Breast epithelium (tissue), 4 donors: ENCODE measurements at regions not wholly inside any gene's neighbourhood (a gene's known extent, or its start where the extent isn't known, plus 50 kb on each side); places are given as distances from the start of the nearest gene placed in this dataset.

Experiments
- DNase-seq, 2 donors: peaks; one replicate each; pipeline ENCODE4 v3.0.0-alpha.2; 2019; ENCODE audit warnings: low spot score in 2 of 2
- H3K27ac ChIP-seq, 2 donors: fragments of 200-600 bp; sonication (generic) in 1 of 2; one replicate each; pipeline ENCODE4 v1.5.1; 2016 to 2019; ENCODE audit warnings: mild to moderate bottlenecking in 1 of 2
- H3K27me3 ChIP-seq, 2 donors: fragments of 200-600 bp; sonication (generic) in 1 of 2; one replicate each; pipeline versions ENCODE4 v1.5.1 to v1.6.0; 2017 to 2019; ENCODE audit warnings: control low read depth in 1 of 2, mild to moderate bottlenecking in 1 of 2
- H3K36me3 ChIP-seq: fragments of 200-600 bp; one replicate; pipeline ENCODE4 v1.5.1; 2019
- H3K4me1 ChIP-seq, 2 donors: fragments of 200-600 bp; sonication (generic); one replicate each; pipeline ENCODE4 v1.5.1; 2016 to 2019; ENCODE audit warnings: control low read depth in 1 of 2
- H3K4me3 ChIP-seq, 3 donors: fragments of 200-600 bp; sonication (generic); 1 replicate in 2 of 3; 2 replicates in 1 of 3; pipeline ENCODE4 v1.5.1; 2016 to 2019; ENCODE audit warnings: mild to moderate bottlenecking in 3 of 3, moderate library complexity in 2 of 3
- H3K9me3 ChIP-seq, 2 donors: fragments of 200-600 bp; sonication (generic) in 1 of 2; one replicate each; pipeline ENCODE4 v1.5.1; 2016 to 2019; ENCODE audit warnings: control low read depth in 1 of 2
- CTCF ChIP-seq, 3 donors: fragments of 450-650 bp; IDR thresholded peaks; one replicate each; pipeline ENCODE4 v1.5.1; 2016 to 2017; ENCODE audit warnings: antibody characterized with exemption in 3 of 3, mild to moderate bottlenecking in 3 of 3, moderate library complexity in 3 of 3
- POLR2A ChIP-seq: fragments of 450-650 bp; IDR thresholded peaks from one replicate; pipeline ENCODE4 v1.6.1; 2016; ENCODE audit warnings: antibody characterized with exemption, mild to moderate bottlenecking, moderate library complexity
- POLR2AphosphoS5 ChIP-seq, 3 donors: sonication (generic); formaldehyde crosslinking; IDR thresholded peaks; one replicate each; pipeline ENCODE4 v1.6.1; 2017; ENCODE audit warnings: antibody characterized with exemption in 3 of 3
- intact Hi-C: fragments of 100-400 bp; cut with DNase I; formaldehyde crosslinking; loops from one replicate; pipeline ENCODE4 v1.15.1; 2023; ENCODE audit warnings: low total_unique reads

DNA sequence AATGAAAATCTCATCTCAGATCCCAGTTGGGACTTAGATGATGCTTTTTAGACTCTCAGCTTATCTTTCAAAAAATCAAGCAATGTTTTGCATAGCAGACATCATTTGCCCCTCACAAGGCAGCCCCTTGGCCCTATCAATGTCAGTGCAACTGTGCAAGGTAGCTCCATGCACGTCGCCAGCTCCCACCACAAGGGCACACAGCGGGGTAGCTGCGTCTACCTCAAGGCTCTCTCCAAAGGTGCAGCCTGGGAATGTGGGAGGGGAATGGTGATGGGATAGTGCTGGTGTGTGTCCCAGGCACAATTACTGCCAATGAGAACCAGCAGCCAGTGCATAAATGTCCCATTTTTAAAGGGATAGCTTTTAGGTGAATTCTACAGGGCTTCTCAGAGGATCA, 137.5 kb upstream of the SYNDIG1 start:
- H3K36me3 ChIP-seq: no peaks in the 10 kb centered on the region
- H3K27ac ChIP-seq: no peak overlapping the region
- intact Hi-C loops: no loop called here
- H3K4me1 ChIP-seq: no peaks in the 10 kb centered on the region
- H3K9me3 ChIP-seq: no peaks in the 10 kb centered on the region
- no peak for TF ChIP-seq CTCF (IDR thresholded peaks at IDR 0.05)
- no peak for TF ChIP-seq POLR2A
- no peak for TF ChIP-seq POLR2AphosphoS5 (IDR thresholded peaks at IDR 0.05)
- no peaks in the 10 kb centered on the region for H3K27me3 ChIP-seq
- no peak overlapping the region for H3K4me3 ChIP-seq
- DNase-seq: no peak

DNA sequence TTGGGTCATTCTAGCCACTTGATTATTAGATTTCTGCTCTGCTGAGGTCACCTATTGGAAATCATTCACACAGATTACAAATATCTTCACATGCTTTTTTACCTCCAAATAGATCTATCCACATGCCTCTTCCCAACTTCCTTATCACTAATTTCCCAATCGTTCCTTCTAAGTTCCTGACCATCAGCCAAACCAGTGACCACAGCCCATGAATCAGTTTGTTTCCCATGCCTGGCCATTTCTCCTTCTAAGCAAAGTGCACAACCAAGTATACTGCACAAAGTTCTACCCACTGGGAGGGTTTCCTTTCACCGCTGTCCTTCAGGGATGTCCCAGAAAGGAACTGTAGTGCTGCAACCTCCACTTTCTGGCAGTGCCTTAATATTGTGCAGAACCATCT, 140.5 kb upstream of the SYNDIG1 start:
- TF ChIP-seq POLR2A (no peak), CTCF (IDR thresholded peaks at IDR 0.05) (no peak), POLR2AphosphoS5 (IDR thresholded peaks at IDR 0.05) (no peak)
- Histone ChIP-seq H3K4me3 (no peak overlapping the region), H3K36me3 (no peaks in the 10 kb centered on the region), H3K27me3 (no peaks in the 10 kb centered on the region), H3K4me1 (no peaks in the 10 kb centered on the region), H3K27ac (no peak overlapping the region), H3K9me3 (no peaks in the 10 kb centered on the region)
- intact Hi-C loops: no loop called here
- no peak for DNase-seq

DNA sequence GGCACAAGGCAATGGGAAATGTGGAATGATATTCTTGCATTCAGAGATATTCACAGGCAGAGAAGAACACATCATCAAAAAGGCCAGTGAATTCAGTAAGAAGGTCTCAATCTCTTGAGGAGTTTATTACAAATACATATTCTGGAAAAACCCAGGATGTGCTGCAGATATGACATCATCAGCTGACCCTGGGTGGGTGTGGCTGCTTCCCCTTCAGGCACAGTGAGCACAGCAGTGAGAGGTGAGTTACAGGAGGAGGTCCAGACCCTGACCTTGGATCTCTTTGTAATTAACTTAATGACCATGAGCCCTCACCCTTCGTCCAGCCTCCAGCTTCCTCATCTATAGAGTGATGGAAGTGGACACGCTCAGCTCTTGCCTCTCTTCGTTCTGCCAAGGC, 147.5 kb upstream of the SYNDIG1 start:
- no peaks in the 10 kb centered on the region for H3K36me3 ChIP-seq

DNA sequence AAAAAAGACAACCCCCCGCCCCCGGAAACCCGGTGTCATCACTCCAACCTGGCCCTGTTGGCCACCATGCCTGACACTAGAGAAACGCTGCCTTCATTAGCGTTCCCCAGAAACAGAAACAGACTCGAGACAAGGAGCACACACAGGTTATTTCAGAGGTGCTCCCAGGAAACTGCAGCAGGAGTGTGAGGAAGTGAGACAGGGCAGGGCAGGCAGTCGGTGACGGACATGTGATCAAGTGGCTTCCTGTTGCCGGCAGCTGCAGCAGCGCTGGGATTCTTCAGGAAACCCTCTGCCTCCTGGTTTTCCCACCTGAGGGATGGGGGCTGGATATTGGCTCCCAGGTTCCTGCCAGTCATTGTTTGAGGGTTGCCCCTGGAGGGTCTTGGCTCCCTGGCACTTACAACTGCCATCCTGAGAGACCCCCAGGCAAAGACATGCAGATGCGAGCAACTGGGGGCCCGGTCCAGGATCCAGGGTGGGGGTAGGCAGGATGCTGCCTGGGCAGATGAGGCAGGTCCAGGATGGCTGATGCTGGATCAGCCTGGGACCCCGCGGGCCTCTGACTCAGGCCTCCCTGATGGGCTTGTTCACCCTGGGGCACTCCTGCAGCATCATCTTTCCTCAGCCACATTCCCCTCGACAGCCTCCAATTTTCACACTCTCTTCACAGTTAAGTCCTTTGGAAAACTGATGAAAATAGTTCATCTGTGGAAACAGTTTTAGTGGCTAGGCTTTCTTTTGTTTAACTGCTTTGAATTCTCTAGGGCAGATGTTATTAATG, 150.7 kb upstream of the SYNDIG1 start:
- Histone ChIP-seq H3K4me1 (no peaks in the 10 kb centered on the region), H3K27ac (no peak overlapping the region), H3K36me3 (no peaks in the 10 kb centered on the region), H3K9me3 (no peaks in the 10 kb centered on the region), H3K4me3 (no peak overlapping the region), H3K27me3 (peaks cover 0 to 12% of the 10 kb centered on the region in 2 donors)
- no peak for DNase-seq
- intact Hi-C loops: no loop called here
- TF ChIP-seq POLR2AphosphoS5 (IDR thresholded peaks at IDR 0.05): no peak
- no peak for TF ChIP-seq CTCF (IDR thresholded peaks at IDR 0.05)
- no peak for TF ChIP-seq POLR2A

More for the DNA sequence above, 147.5 kb upstream of the SYNDIG1 start:
- H3K27me3 ChIP-seq: peaks cover 0 to 12% of the 10 kb centered on the region in 2 donors
- DNase-seq: no peak
- no peaks in the 10 kb centered on the region for H3K4me1 ChIP-seq
- no peaks in the 10 kb centered on the region for H3K9me3 ChIP-seq
- no peak overlapping the region for H3K27ac ChIP-seq
- TF ChIP-seq POLR2A (no peak), POLR2AphosphoS5 (IDR thresholded peaks at IDR 0.05) (no peak), CTCF (IDR thresholded peaks at IDR 0.05) (no peak)
- intact Hi-C loops: no loop called here
- no peak overlapping the region for H3K4me3 ChIP-seq

GRCh38 chr20:24317224-24317623, 152.2 kb upstream of the SYNDIG1 start:
- no peak overlapping the region for H3K27ac ChIP-seq
- TF ChIP-seq POLR2A (no peak), CTCF (IDR thresholded peaks at IDR 0.05) (no peak), POLR2AphosphoS5 (IDR thresholded peaks at IDR 0.05) (no peak)
- H3K4me3 ChIP-seq: no peak overlapping the region
- no peaks in the 10 kb centered on the region for H3K4me1 ChIP-seq
- peaks cover 0 to 12% of the 10 kb centered on the region in 2 donors for H3K27me3 ChIP-seq
- DNase-seq: no peak
- no peaks in the 10 kb centered on the region for H3K9me3 ChIP-seq
- intact Hi-C loops: no loop called here
- no peaks in the 10 kb centered on the region for H3K36me3 ChIP-seq
